Fibroblast of lung (primary cell): ENCODE measurements at regions not wholly inside any gene's neighbourhood (a gene's known extent, or its start where the extent isn't known, plus 50 kb on each side); places are given as distances from the start of the nearest gene placed in this dataset.

ENCODE experiments used
- CTCF ChIP-seq, 2 donors: IDR thresholded peaks in 1 of 2; conservative IDR thresholded peaks in 1 of 2; 1 replicate in 1 of 2; 2 replicates in 1 of 2; pipeline ENCODE4 v1.5.1; 2011 to 2012; ENCODE audit warnings: low read length in 2 of 2, control low read depth in 1 of 2, inconsistent platforms in 1 of 2, low read depth in 1 of 2, mild to moderate bottlenecking in 1 of 2
- EZH2 ChIP-seq: IDR thresholded peaks from 2 replicates; pipeline ENCODE4 v1.5.1; 2012; ENCODE audit warnings: low read length, control low read depth, mild to moderate bottlenecking; ENCODE audit errors: missing control alignments

- TF ChIP-seq CTCF (conservative IDR thresholded peaks at IDR 0.05 in 1 of 2, IDR thresholded peaks at IDR 0.05 in 1 of 2; ENCODE audit: low read depth in 1 of 2, low read length in 2 of 2) (no peak), EZH2 (no peak)
Measured at GRCh38 chr3:18558507-18558906, 133.4 kb upstream of the SATB1 start.
